Renal pelvis (tissue), 1 donor: ENCODE measurements at regions not wholly inside any gene's neighbourhood (a gene's known extent, or its start where the extent isn't known, plus 50 kb on each side); places are given as distances from the start of the nearest gene placed in this dataset.
"Not testable (repeated sequence)": the region's sequence is repeated elsewhere in the genome, so short reads cannot be mapped to it uniquely, and the experiment has no call there.

Source experiments
- DNase-seq: peaks from one replicate; pipeline ENCODE4 v3.0.0-alpha.2; 2013

- no peak for DNase-seq
These were observed 58.6 kb upstream of the CNTNAP2 start for GRCh38 chr7:146057958-146058357.

DNA sequence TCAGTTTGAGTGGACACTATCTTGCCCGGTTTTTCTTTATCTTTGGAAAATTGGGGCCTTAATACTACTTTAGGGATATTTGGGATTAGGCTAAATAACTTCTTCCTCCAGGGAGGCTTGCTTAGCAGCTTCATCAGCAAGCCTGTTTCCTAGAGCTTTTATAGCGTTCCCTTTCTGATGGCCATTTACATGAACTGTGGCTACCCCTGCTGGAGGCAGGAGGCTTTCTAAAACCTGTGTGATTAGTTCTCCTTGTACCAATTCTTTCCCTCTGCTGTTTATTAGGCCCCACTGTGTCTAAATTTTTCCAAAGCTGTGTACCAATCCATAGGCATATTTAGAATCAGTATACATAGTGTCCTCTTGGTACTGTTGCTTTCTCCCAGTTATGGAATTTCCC, 61.7 kb upstream of the CNTNAP2 start:
- DNase-seq = no peak

DNA sequence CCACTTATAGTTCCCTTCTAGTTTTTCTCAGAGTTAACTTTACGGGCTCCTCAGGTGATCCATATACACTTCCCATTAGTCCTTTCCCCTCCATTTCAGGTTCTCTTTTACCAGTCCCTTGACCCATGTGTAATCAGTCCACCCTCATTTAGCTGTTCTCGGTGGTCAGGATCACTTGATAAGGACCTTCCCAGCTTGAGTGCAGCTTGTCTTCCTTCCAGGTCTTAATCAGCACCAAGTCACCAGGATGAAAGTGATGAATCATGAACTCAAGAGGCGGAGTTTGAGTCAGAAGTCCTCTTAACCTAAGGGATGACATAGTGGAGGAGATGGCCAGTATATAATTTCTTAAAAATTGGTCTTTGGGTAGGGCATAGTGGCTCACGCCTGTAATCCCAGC, 63.1 kb upstream of the CNTNAP2 start:
- no peak for DNase-seq

DNA sequence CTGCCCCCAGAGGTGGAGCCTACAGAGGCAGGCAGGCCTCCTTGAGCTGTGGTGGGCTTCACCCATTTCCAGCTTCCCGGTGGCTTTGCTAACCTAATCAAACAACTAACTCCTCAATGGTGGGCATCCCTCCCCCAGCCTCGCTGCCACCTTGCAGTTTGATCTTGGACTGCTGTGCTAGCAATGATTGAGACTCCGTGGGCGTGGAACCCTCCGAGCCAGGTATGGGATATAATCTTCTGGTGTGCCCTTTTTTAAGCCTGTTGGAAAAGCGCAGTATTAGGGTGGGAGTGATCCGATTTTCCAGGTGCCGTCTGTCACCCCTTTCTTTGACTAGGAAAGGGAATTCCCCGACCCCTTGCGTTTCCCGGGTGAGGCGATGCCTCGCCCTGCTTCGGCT, 73.3 kb upstream of the CNTNAP2 start:
- not testable (repeated sequence) for DNase-seq

DNA sequence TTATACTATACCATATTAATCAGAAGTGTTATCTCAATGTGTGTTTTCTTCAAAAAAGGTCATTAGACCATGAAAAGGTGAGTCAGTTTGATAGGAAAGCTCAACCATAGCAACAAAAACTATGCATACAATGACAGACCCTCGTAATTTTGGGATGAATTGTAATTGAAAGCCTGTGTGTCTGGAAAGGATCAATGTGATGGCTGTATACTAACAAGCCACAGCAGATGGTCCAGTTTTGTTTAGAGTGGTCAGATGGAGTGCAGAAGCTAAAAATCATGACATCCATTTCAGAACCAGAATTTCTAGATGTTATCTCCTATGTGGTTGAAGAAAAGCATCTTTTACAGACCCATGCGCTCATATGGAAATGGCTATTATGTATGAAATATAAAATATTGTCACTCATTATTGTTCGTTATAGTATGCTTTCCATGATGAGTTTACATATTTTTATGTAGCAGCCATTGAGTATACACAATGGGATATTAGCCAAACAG, 88.3 kb upstream of the CNTNAP2 start:
- no peak for DNase-seq

DNA sequence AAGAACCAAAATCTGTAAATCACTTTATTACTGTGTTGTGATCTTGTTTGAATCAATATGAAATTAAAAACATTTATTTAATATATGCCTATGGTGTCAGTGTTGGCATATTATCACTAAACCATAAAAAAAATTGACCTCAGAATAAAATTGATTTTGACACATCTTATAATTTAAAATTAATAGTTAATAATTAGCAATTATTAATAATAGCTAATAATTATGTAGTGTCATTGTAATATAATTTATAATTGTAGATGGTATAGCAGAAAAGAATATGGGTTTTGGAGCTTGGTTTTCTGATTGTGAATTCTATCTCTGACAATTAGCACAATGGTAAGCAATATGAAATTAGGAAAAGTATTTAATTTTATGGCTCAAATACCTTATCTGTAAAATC, 89.4 kb upstream of the CNTNAP2 start:
- DNase-seq = no peak

DNA sequence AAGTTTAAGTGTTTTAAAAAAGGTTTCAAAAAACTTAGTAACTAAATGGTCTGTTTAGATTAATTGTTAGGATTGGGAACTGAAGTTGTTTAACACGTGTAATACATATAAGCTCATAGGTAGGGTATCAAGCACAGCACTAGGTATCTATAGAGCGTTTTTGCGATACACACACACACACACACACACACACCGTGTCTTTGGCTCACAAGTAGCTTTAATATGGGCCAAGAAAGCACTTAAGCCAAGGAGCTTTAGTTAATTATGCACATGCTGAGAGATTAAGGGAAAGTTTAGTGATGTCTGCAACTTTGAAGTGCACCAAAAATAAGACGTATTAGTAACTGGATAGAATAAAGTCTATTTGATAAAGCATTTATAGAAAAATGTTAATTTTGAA, 93.8 kb upstream of the CNTNAP2 start:
- no peak for DNase-seq

DNA sequence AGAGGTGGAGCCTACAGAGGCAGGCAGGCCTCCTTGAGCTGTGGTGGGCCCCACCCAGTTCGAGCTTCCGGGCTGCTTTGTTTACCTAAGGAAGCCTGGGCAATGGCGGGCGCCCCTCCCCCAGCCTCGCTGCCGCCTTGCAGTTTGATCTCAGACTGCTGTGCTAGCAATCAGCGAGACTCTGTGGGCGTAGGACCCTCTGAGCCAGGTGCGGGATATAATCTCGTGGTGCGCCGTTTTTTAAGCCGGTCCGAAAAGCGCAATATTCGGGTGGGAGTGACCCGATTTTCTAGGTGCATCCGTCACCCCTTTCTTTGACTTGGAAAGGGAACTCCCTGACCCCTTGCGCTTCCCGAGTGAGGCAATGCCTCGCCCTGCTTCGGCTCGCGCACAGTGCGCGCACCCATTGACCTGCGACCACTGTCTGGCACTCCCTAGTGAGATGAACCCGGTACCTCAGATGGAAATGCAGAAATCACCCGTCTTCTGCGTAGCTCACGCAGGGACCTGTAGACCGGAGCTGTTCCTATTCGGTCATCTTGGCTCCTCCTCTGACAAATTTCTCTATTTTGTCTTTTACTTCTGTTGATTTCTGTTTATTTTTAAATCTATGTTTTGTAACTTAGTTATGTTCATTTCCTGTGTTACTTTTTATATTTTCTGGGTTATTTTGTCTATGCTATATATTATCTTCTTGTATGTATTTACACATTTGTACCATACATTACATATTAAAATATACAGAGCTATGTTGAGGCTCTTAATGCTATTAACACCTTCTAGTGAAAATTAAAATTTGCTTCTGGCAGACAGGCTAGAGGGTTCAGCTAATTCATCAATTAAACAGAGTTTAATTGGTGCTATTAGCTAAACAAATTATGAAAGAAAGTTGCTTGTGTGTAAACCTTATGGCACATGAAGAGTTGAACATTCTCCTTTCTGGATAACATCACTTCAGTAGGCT, 97.3 kb upstream of the CNTNAP2 start:
- DNase-seq = not testable (repeated sequence)

DNA sequence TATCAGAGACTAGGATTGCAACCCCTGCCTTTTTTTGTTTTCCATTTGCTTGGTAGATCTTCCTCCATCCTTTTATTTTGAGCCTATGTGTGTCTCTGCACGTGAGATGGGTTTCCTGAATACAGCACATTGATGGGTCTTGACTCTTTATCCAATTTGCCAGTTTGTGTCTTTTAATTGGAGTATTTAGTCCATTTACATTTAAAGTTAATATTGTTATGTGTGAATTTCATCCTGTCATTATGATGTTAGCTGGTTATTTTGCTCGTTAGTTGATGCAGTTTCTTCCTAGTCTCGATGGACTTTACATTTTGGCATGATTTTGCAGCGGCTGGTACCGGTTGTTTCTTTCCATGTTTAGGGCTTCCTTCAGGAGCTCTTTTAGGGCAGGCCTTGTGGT, 99.2 kb upstream of the CNTNAP2 start:
- DNase-seq = not testable (repeated sequence)

GRCh38 chr7:146014154-146014553, 102.4 kb upstream of the CNTNAP2 start:
- DNase-seq = not testable (repeated sequence)

DNA sequence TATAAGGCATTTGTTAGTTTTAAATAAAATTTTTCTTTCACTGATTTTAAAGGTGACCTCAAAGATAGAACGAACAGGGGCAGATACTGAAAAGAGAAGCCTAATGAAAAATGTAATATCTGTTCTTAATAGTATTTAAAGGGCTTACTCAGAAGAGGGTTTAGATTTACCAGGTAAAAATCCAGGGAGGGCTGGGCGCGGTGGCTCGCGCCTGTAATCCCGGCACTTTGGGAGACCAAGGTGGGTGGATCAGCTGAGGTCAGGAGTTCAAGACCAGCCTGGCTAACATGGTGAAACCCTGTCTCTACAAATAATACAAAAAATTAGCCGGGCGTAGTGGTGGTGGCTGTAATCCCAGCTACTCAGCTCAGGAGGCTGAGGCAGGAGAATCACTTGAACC, 108.3 kb upstream of the CNTNAP2 start:
- no peak for DNase-seq

DNA sequence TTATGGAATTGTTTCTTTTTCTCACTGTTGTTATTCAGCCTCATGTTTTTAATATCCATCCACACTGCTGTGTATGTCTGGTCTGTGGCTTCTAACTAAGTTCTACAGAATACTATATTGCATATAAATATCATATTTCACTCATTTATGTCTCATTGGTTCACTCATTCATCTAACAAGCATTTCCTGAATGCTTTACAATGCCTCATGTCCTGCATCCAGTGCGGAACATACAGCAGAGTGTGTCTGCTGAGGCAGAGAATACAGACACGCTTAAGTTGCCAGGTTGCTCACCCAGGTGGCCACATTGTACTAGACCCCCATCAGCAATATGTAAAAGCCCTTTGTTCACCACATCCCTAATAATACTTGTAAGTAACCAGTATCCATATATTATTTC, 111.8 kb upstream of the CNTNAP2 start:
- no peak for DNase-seq

DNA sequence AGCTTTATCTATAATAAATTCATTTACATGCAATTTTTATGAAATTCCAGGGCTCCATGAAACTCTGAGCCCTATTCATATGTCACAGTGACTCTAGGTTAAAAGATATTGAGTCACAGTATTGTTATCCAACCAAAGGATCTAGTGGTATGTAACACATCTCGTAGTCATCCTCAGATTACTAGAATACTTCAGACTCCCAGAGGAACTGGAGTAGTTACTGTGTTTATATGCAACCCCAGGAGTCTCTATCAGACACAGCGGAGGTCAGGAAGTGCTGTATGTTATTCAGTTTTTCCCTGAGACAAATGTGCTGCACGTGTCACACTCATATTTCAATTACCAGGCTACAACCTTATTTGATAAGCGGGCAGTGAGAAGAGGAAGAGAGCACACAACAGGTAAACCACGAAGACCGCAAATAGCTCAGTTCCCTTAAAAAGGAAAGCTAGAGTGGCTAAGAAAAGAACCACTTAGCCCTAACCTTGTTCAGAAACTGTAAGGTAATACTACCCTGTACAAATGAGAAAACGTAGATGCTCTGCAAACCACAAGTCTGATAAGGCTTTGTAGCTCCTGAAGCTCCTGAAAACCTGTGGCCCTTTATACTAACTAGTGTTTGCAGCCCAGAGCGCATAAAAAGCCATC, 114.0 kb upstream of the CNTNAP2 start:
- no peak for DNase-seq

GRCh38 chr7:146002008-146002407, 114.6 kb upstream of the CNTNAP2 start:
- DNase-seq = no peak

DNA sequence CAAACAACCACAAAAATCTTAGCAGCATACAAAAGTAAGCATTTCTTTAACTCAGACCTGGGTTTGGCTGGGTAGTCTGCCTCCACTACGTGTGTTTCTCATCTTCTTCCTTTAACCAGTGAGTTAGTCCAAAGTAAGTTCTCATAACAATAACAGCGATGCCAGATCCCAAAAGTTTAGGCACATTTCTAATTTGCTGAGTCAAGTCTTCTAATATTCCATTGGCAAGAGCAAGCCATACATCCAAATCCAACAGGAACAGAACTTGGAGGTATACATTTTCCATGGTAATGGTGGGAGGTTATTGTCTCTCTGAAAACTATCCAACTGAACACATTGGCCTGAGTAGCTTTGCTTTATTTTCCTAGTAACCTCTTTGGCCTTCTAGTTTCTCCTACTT, 115.7 kb upstream of the CNTNAP2 start:
- DNase-seq = no peak

DNA sequence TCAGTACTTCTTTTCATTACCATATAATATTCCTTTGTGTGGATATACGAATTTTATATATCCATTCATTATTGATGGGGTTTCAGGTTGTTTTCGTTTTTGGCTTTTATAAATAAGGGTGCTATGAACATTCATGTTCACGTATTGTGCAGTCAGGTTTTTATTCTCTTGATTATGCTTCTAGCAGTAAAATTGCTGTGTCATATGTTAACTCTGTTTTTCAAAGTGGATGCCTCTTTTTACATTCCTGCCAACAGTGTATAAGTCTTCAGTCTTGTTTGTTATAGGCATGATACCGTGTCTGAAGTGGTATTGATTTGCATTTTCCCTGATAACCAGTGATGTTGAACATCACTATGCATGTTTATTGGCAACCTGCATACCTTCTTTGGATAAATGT, 127.1 kb upstream of the CNTNAP2 start:
- no peak for DNase-seq

GRCh38 chr7:145986248-145986874, 130.2 kb upstream of the CNTNAP2 start:
- no peak for DNase-seq

DNA sequence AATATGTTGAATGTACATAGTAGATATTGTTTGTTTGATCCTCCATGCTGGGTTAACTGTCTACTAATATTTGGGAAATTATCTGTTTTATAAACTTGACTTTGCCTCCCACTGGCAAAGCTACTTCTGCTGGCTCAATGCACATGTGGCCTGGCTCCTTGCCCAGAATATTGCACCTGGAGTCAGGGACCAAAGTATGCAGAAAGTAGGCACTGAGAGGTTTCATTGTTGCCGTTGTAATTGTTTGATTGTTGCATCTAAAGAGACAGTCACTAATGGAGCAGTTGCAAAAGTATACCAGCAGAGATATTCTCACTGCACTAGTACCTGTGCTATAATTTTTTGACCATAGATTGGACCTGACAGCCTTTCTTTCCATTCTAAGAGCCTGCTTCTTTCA, 137.8 kb upstream of the CNTNAP2 start:
- no peak for DNase-seq

DNA sequence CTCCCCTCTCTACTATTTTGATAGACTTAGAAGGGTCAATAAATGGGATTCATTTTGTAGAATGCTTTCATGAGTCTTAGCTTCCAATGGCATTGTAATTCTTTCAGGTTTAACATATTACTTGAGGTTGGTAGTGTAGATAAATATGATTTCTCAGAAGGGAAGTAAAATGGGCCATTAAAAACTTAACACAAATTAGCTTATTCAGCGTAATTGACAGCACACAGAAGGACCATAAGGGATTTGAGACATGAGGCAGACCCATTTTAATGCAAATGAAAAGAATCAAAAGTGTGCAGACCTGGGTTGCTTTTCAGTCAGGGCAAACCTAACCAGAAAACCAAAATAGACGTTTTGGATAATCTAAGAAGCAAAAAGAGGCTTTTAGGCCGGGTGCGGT, 156.6 kb upstream of the CNTNAP2 start:
- DNase-seq = no peak

- DNase-seq = no peak
These were observed 159.3 kb upstream of the CNTNAP2 start for GRCh38 chr7:145957160-145957890.

DNA sequence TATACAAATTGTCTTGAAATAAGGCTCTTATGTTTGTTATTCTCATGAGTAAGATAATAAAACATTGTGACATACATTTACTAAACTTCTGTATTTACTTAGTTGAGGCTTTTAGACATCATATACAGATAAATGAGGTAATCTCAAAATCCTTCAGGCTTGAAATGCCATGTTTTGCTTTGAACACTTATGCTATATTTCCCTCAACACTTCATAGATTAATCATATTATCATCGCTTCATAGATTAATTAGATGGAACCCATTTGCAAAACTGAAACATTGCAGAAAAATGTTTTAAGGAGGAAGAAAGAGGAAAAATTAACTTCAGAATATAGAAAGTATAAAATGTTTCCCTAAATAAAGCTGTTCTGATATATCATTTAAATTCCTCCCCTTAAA, 165.0 kb upstream of the CNTNAP2 start:
- no peak for DNase-seq

- DNase-seq = no peak
These were observed 187.7 kb upstream of the CNTNAP2 start for GRCh38 chr7:145928937-145929336.
